ENCODE measurements at regions not wholly inside any gene's neighbourhood (a gene's known extent, or its start where the extent isn't known, plus 50 kb on each side); places are given as distances from the start of the nearest gene placed in this dataset.
"Not testable (repeated sequence)": the region's sequence is repeated elsewhere in the genome, so short reads cannot be mapped to it uniquely, and the experiment has no call there.

GRCh38 chr4:87918314-87919058 lies 57.0 kb upstream of the SPP1 start:
- H3K27ac Mint-ChIP-seq (ENCODE audit: unreplicated experiment) = no peak overlapping the region
- peaks cover 2% of the 10 kb centered on the region for H3K27me3 Mint-ChIP-seq (ENCODE audit: unreplicated experiment)
- H3K36me3 Mint-ChIP-seq (ENCODE audit: unreplicated experiment) = no peaks in the 10 kb centered on the region
- H3K4me1 Mint-ChIP-seq (ENCODE audit: low read depth, unreplicated experiment) = peaks cover 20% of the 10 kb centered on the region
- H3K9me3 Mint-ChIP-seq (ENCODE audit: unreplicated experiment) = no peaks in the 10 kb centered on the region
- H3K4me3 Mint-ChIP-seq (ENCODE audit: unreplicated experiment) = no peak overlapping the region
- no peak for TF ChIP-seq CTCF (IDR thresholded peaks at IDR 0.05; ENCODE audit: partially characterized antibody, unreplicated experiment)
- no peak for DNase-seq

GRCh38 chr4:87919304-87919703 lies 56.2 kb upstream of the SPP1 start:
- DNase-seq; H3K4me3 Mint-ChIP-seq (ENCODE audit: unreplicated experiment); H3K36me3 Mint-ChIP-seq (ENCODE audit: unreplicated experiment); H3K27me3 Mint-ChIP-seq (ENCODE audit: unreplicated experiment); H3K9me3 Mint-ChIP-seq (ENCODE audit: unreplicated experiment); H3K27ac Mint-ChIP-seq (ENCODE audit: unreplicated experiment): not testable (repeated sequence)
- peaks cover 20% of the 10 kb centered on the region for H3K4me1 Mint-ChIP-seq (ENCODE audit: low read depth, unreplicated experiment)

- Mint-ChIP-seq H3K27me3 (ENCODE audit: unreplicated experiment) (peaks cover 2% of the 10 kb centered on the region), H3K4me3 (ENCODE audit: unreplicated experiment) (no peak overlapping the region), H3K9me3 (ENCODE audit: unreplicated experiment) (no peaks in the 10 kb centered on the region), H3K36me3 (ENCODE audit: unreplicated experiment) (no peaks in the 10 kb centered on the region), H3K4me1 (ENCODE audit: low read depth, unreplicated experiment) (peaks cover 20% of the 10 kb centered on the region), H3K27ac (ENCODE audit: unreplicated experiment) (no peak overlapping the region)
- DNase-seq = no peak
- TF ChIP-seq CTCF (IDR thresholded peaks at IDR 0.05; ENCODE audit: partially characterized antibody, unreplicated experiment) = no peak
These were observed 55.6 kb upstream of the SPP1 start for GRCh38 chr4:87919941-87920340.

- Mint-ChIP-seq H3K4me1 (ENCODE audit: low read depth, unreplicated experiment) (peaks cover 20% of the 10 kb centered on the region), H3K36me3 (ENCODE audit: unreplicated experiment) (no peaks in the 10 kb centered on the region), H3K4me3 (ENCODE audit: unreplicated experiment) (no peak overlapping the region), H3K27ac (ENCODE audit: unreplicated experiment) (no peak overlapping the region), H3K27me3 (ENCODE audit: unreplicated experiment) (peaks cover 2% of the 10 kb centered on the region), H3K9me3 (ENCODE audit: unreplicated experiment) (no peaks in the 10 kb centered on the region)
- TF ChIP-seq CTCF (IDR thresholded peaks at IDR 0.05; ENCODE audit: partially characterized antibody, unreplicated experiment) = no peak
- no peak for DNase-seq
These were observed 55.0 kb upstream of the SPP1 start for GRCh38 chr4:87920478-87920877.

GRCh38 chr4:87921626-87922479 lies 53.7 kb upstream of the SPP1 start:
- not testable (repeated sequence) for H3K9me3 Mint-ChIP-seq (ENCODE audit: unreplicated experiment); H3K27me3 Mint-ChIP-seq (ENCODE audit: unreplicated experiment); H3K36me3 Mint-ChIP-seq (ENCODE audit: unreplicated experiment); DNase-seq
- peak overlapping the region; percentile 24 for H3K27ac Mint-ChIP-seq (ENCODE audit: unreplicated experiment)
- H3K4me3 Mint-ChIP-seq (ENCODE audit: unreplicated experiment) = peak overlapping the region; percentile 35
- H3K4me1 Mint-ChIP-seq (ENCODE audit: low read depth, unreplicated experiment) = peaks cover 20% of the 10 kb centered on the region

- H3K27ac Mint-ChIP-seq (ENCODE audit: unreplicated experiment); H3K9me3 Mint-ChIP-seq (ENCODE audit: unreplicated experiment); H3K4me3 Mint-ChIP-seq (ENCODE audit: unreplicated experiment); DNase-seq; H3K36me3 Mint-ChIP-seq (ENCODE audit: unreplicated experiment); H3K27me3 Mint-ChIP-seq (ENCODE audit: unreplicated experiment): not testable (repeated sequence)
- H3K4me1 Mint-ChIP-seq (ENCODE audit: low read depth, unreplicated experiment) = peaks cover 20% of the 10 kb centered on the region
These were observed 51.4 kb upstream of the SPP1 start for GRCh38 chr4:87924146-87924545.
